HEK293 (cell line): ENCODE measurements at regions not wholly inside any gene's neighbourhood (a gene's known extent, or its start where the extent isn't known, plus 50 kb on each side); places are given as distances from the start of the nearest gene placed in this dataset.

Experiments
- GLIS2 ChIP-seq: fragments of 450-650 bp; formaldehyde crosslinking; IDR thresholded peaks from 2 replicates; pipeline ENCODE4 v1.5.1; 2016; ENCODE audit warnings: missing biosample characterization, missing genetic modification characterization
- KLF8 ChIP-seq: fragments of 450-650 bp; formaldehyde crosslinking; IDR thresholded peaks from 2 replicates; pipeline ENCODE4 v1.5.1; 2016; ENCODE audit warnings: missing biosample characterization, missing genetic modification characterization
- ZBTB21 ChIP-seq: fragments of 450-650 bp; formaldehyde crosslinking; IDR thresholded peaks from 2 replicates; pipeline ENCODE4 v1.5.1; 2017; ENCODE audit warnings: missing biosample characterization, missing genetic modification characterization
- ZFP3 ChIP-seq: fragments of 450-650 bp; formaldehyde crosslinking; IDR thresholded peaks from 2 replicates; pipeline ENCODE4 v1.5.1; 2016; ENCODE audit warnings: low read depth, missing biosample characterization, missing genetic modification characterization
- ZNF311 ChIP-seq: fragments of 450-650 bp; formaldehyde crosslinking; IDR thresholded peaks from 2 replicates; pipeline ENCODE4 v1.5.1; 2017; ENCODE audit warnings: missing biosample characterization, missing genetic modification characterization, borderline replicate concordance
- ZNF473 ChIP-seq: fragments of 450-650 bp; formaldehyde crosslinking; IDR thresholded peaks from 2 replicates; pipeline ENCODE4 v1.5.1; 2017; ENCODE audit warnings: missing biosample characterization, missing genetic modification characterization
- ZNF549 ChIP-seq: fragments of 450-650 bp; IDR thresholded peaks from 2 replicates; pipeline ENCODE4 v1.5.1; 2018; ENCODE audit warnings: missing biosample characterization, missing genetic modification characterization, mild to moderate bottlenecking, inconsistent platforms, moderate library complexity
- ZNF561 ChIP-seq: fragments of 450-650 bp; IDR thresholded peaks from 2 replicates; pipeline ENCODE4 v1.5.1; 2018; ENCODE audit warnings: missing biosample characterization, missing genetic modification characterization, borderline replicate concordance
- TF ChIP-seq, protein P1 (sequence below): fragments of 450-650 bp; formaldehyde crosslinking; IDR thresholded peaks from 2 replicates; pipeline ENCODE4 v1.5.1; 2016; ENCODE audit warnings: missing biosample characterization, missing genetic modification characterization
- TF ChIP-seq, protein P2 (sequence below): fragments of 450-650 bp; formaldehyde crosslinking; IDR thresholded peaks from 2 replicates; pipeline ENCODE4 v1.5.1; 2016; ENCODE audit warnings: missing biosample characterization, missing genetic modification characterization
- TF ChIP-seq, protein P3 (sequence below): fragments of 450-650 bp; formaldehyde crosslinking; IDR thresholded peaks from 2 replicates; pipeline ENCODE4 v1.5.1; 2016; ENCODE audit warnings: missing biosample characterization, missing genetic modification characterization
- TF ChIP-seq, protein P4 (sequence below): fragments of 450-650 bp; formaldehyde crosslinking; IDR thresholded peaks from 2 replicates; pipeline ENCODE4 v1.5.1; 2016; ENCODE audit warnings: missing biosample characterization, missing genetic modification characterization
- TF ChIP-seq, protein P5 (sequence below): fragments of 450-650 bp; formaldehyde crosslinking; IDR thresholded peaks from 2 replicates; pipeline ENCODE4 v1.5.1; 2017; ENCODE audit warnings: missing biosample characterization, mild to moderate bottlenecking, missing genetic modification characterization, moderate library complexity

DNA sequence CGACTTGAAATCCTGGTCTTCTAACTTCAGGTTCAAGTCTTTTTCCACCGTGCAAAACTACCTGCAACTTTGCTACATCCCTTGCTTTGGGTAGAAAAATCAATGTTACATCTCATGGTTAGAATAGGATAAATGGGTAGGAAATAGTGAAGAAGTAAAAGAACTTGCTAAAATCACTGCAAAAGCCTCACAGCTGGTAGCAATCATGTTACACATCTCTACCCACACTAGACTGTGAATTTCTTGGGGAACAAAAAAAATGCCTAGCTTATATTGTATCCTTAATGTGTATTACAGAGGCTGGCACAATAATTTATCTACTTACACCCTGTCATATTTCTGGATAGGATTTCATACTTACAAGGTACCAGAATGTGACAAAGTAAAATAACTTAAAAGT lies 133.8 kb downstream of the FAM181B start:
- TF ChIP-seq, protein P1, sequence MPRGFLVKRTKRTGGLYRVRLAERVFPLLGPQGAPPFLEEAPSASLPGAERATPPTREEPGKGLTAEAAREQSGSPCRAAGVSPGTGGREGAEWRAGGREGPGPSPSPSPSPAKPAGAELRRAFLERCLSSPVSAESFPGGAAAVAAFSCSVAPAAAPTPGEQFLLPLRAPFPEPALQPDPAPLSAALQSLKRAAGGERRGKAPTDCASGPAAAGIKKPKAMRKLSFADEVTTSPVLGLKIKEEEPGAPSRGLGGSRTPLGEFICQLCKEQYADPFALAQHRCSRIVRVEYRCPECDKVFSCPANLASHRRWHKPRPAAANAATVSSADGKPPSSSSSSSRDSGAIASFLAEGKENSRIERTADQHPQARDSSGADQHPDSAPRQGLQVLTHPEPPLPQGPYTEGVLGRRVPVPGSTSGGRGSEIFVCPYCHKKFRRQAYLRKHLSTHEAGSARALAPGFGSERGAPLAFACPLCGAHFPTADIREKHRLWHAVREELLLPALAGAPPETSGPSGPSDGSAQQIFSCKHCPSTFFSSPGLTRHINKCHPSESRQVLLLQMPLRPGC (tag by site-specific recombination) = no peak
- TF ChIP-seq, protein P2, sequence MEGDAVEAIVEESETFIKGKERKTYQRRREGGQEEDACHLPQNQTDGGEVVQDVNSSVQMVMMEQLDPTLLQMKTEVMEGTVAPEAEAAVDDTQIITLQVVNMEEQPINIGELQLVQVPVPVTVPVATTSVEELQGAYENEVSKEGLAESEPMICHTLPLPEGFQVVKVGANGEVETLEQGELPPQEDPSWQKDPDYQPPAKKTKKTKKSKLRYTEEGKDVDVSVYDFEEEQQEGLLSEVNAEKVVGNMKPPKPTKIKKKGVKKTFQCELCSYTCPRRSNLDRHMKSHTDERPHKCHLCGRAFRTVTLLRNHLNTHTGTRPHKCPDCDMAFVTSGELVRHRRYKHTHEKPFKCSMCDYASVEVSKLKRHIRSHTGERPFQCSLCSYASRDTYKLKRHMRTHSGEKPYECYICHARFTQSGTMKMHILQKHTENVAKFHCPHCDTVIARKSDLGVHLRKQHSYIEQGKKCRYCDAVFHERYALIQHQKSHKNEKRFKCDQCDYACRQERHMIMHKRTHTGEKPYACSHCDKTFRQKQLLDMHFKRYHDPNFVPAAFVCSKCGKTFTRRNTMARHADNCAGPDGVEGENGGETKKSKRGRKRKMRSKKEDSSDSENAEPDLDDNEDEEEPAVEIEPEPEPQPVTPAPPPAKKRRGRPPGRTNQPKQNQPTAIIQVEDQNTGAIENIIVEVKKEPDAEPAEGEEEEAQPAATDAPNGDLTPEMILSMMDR (tag by site-specific recombination) = no peak
- TF ChIP-seq ZNF311 (no peak), KLF8 (tag by site-specific recombination) (no peak), ZNF561 (no peak), ZFP3 (no peak), ZNF473 (tag by site-specific recombination) (no peak), GLIS2 (tag by site-specific recombination) (no peak), ZNF549 (tag by site-specific recombination) (no peak), ZBTB21 (tag by site-specific recombination) (no peak)
- TF ChIP-seq, protein P3, sequence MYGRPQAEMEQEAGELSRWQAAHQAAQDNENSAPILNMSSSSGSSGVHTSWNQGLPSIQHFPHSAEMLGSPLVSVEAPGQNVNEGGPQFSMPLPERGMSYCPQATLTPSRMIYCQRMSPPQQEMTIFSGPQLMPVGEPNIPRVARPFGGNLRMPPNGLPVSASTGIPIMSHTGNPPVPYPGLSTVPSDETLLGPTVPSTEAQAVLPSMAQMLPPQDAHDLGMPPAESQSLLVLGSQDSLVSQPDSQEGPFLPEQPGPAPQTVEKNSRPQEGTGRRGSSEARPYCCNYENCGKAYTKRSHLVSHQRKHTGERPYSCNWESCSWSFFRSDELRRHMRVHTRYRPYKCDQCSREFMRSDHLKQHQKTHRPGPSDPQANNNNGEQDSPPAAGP = no peak
- TF ChIP-seq, protein P4, sequence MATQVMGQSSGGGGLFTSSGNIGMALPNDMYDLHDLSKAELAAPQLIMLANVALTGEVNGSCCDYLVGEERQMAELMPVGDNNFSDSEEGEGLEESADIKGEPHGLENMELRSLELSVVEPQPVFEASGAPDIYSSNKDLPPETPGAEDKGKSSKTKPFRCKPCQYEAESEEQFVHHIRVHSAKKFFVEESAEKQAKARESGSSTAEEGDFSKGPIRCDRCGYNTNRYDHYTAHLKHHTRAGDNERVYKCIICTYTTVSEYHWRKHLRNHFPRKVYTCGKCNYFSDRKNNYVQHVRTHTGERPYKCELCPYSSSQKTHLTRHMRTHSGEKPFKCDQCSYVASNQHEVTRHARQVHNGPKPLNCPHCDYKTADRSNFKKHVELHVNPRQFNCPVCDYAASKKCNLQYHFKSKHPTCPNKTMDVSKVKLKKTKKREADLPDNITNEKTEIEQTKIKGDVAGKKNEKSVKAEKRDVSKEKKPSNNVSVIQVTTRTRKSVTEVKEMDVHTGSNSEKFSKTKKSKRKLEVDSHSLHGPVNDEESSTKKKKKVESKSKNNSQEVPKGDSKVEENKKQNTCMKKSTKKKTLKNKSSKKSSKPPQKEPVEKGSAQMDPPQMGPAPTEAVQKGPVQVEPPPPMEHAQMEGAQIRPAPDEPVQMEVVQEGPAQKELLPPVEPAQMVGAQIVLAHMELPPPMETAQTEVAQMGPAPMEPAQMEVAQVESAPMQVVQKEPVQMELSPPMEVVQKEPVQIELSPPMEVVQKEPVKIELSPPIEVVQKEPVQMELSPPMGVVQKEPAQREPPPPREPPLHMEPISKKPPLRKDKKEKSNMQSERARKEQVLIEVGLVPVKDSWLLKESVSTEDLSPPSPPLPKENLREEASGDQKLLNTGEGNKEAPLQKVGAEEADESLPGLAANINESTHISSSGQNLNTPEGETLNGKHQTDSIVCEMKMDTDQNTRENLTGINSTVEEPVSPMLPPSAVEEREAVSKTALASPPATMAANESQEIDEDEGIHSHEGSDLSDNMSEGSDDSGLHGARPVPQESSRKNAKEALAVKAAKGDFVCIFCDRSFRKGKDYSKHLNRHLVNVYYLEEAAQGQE = no peak
- TF ChIP-seq, protein P5, sequence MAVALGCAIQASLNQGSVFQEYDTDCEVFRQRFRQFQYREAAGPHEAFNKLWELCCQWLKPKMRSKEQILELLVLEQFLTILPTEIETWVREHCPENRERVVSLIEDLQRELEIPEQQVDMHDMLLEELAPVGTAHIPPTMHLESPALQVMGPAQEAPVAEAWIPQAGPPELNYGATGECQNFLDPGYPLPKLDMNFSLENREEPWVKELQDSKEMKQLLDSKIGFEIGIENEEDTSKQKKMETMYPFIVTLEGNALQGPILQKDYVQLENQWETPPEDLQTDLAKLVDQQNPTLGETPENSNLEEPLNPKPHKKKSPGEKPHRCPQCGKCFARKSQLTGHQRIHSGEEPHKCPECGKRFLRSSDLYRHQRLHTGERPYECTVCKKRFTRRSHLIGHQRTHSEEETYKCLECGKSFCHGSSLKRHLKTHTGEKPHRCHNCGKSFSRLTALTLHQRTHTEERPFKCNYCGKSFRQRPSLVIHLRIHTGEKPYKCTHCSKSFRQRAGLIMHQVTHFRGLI (tag by site-specific recombination) = no peak
